Germinal center (tissue), 1 donor: ENCODE measurements at regions not wholly inside any gene's neighbourhood (a gene's known extent, or its start where the extent isn't known, plus 50 kb on each side); places are given as distances from the start of the nearest gene placed in this dataset.

Source experiments
- DNase-seq: peaks from one replicate; pipeline ENCODE4 v3.0.0; 2012; ENCODE audit warnings: mixed read lengths, low spot score

DNA sequence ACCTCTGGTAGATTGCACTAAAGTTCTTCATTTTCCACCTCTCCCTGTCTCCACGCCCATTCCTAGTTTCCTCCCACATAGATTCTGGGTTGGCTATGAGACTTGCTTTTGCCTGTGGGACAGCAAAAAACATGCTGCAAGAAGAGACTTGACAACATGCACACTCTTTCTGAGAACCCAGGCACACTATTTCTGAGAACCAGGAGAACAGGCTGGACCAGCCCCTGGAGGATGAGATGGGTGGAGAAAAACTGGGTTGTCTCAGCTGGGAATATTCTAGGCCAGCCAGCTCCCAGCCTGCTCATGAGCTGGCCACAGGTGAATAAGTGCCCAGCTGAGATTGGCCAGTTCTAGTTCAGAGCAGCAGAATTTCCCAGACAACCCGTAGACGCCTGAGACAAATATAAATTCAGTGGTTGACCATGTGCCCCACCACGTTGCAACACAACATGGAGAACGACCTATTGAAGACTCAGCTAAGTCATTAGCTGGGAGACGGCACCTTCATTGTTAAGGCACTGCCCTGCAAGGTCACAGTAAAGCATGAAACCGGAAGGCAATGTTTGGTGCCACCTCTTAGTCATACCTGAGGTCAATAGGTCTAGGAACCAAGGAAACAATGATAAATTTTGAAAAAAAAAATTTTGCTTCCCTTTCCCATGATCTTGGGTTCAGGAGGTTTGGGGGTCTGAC is 92.7 kb upstream of the AKR1E2 start:
- no peak for DNase-seq

DNA sequence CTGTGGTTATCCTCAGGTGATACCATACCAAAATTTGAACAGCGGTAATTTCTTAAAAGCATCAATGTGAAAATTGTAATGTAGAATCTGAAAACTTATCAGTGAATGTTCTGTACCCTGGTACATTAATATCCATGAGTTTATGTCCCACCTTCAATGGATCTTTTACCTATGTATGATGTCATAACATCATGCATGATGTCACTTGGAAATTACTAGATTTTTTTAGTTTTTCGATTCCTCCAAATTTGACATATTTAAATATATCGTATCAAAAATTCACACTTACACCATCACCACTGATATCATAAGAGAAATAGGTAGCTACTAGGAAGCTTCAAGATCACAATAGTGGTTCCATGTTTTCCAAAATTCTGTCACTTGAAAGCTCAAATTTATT is 95.0 kb upstream of the AKR1E2 start:
- no peak for DNase-seq

DNA sequence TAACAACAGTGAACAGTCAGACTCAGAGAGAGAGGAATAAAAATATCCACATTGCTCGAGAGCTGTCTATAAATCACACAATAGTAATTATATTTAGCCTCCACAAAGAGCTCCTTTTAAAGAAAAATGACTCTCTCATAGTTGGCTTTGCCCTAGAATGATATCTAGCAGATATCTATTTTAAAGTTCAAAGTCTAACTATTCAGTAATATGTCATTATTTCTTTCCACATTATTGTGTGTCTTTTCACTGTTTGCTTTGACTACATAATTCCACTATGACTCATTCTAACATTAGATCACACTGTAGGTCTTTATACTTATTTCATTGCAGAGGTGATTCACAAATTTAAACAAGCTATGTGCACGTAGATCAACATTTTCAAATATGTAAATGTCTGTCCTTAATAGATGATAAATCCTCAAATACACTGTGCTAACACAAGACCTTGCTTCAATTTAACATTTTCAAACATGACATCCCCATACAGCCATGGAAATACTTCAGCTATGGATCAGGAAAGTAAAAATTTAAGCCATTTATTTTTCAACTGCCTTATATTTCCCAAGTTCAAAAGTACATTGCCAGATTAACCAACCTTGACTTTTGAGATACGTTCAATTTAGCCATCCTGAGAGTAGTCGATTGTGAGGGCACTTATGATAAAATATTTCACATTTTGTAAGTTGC is 99.9 kb upstream of the AKR1E2 start:
- DNase-seq, result no peak

DNA sequence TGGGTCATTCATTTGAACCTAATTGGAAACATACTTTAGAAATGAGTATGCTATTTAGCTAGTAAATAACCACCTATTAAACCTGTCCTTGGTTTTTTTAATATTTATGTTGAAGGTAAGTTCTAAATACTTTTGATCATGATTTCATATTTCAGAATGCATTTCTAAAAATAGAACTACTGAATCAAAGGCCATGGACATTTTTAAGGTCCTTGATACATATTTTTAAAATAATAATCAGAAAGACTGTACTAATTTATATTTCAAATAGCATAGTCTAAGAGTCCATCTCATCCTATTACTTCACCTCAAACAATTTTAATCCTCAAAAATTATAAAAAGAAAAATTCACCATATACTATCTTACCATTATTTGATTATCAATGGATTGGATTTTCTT is 102.1 kb upstream of the AKR1E2 start:
- DNase-seq, result no peak

DNA sequence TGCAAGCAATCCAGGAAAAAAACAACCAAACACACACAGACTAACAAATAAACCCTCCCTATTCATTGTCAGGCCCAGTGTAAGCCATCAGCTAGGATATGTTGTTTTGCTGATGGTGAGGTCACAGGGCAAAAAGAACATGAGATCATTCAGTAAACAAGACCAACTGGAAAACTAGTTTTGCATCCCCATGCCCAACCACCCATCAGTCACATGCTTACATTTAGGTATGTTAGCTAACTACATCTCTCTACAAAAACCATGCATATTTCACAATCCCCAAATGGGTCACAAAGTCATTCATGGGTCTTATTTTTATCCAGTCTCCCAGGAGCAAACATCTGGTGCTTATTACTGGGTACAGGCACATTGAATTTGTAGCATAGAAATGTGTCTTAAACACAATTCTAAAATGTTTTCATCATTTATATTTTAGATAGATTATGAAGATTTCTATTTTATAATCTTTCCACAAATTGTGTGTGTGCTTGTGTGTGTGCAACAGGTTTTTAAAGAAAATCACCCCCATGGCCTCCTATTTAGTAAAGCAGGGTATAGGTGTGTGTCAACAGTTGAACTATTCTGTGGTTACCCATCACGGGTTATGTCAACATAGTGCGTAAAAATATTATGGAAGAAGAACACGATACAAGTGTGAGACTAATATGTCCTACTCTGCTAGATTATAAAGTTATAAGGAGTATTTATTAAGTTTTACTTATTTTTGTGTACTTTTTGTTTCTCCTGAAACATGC is 103.8 kb upstream of the AKR1E2 start:
- no peak for DNase-seq

DNA sequence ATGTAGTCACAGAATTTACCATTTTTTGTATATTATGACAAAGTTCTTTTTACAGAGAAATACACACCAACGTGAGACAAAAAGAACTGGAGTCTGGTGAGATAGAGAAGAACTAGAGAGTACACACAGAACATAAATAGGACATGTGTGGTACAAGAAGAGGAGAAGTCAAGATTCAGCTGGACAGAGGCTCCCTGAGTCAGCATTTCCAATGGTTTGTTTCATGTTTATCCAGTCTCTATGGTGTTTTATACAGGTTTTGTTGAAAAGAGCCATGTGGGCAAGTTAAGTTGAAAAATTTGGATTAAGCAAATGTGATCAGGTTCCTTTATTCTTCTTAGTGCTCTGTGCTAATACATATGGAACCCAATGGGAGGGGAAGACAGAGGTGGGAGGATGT is 105.5 kb upstream of the AKR1E2 start:
- no peak for DNase-seq

DNA sequence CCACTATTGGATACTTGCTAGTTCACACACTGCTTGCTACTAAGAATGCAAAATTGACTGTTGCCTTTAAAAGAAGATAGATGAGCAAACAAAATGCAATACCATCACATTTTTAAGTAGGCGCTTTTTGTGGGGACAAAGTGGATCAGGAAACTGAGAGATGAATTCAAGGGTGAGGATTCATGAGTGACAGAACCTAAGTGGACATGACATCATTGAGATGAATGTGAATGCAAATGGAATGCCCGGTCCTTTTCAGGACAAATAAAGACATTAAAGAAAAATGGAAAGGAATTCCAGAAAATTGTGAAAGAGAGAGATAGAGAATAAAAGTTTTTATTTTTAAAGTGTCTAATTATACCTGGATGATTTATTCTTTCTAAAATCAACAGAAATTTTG is 106.3 kb upstream of the AKR1E2 start:
- DNase-seq, result no peak

DNA sequence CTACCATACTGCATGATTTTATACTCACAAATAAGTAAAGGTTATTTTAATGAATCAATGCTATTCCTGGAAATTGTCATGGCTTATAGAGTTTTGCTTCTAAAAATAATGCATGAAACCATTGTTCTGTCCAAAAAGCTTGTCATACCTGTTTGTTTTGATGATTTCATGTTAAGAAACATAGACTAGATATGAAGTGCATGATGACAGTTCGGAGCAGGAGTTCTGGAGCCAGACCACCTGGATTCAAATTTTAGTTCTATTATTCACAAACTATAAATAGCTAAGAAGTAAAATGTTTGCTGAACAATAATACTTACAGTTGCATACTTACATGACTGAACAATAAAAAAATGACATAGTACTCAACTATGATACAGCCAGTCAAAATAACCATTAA is 107.0 kb upstream of the AKR1E2 start:
- DNase-seq, result no peak

DNA sequence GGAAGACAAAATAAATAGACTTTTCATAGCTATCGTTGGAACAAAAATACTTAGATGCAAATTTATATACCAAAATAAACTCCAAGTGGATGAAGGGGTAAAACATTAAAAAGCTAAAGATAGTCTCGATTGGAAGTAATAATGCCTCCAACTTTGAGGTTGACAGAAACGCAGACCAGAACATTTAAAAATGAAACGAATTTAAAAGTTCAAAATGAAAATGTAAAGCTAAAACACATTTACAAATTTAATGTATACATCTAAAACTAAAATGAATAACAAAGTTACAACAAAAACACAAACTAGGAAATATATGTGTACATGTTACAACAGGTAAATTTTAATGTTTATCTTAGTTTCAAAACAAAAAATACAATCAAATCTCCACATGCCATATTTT is 107.5 kb upstream of the AKR1E2 start:
- no peak for DNase-seq

DNA sequence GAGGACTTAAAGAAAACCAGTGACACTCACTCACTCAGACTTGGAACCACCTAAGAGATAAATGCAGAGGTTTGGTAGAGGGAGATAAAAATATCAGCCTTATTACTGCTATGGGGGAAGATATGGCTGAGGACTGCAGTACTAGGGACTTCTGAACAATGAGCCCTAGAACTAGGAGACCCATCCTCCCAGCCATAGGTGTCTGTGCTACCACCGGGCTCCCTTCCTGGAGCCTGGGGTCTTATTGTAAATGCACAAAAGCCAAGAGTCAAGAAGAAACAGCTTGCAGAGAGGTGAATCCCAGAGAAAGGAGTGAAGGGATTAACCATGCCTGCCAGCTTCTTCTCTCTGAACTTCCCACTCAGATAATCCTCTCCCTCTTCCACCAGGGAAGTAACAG is 108.3 kb upstream of the AKR1E2 start:
- DNase-seq, result no peak

DNA sequence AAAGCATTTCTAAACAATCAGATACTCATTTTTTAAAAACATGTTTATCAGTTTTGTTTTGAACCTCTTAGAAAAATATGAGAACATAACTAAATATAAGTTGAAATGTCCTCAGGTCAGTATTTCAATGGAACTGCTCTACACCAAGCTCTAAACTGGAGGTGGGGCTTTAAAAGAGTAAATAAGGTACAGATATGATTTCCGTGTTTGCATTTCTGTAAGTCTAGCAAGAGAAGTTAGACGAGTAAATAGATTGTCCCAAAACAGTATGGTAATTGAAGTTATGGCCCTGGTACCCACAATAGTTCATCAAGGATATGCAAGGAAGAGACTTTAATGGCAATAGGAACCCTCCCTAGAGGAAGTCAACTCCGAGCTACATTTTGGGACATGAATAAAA is 115.1 kb upstream of the AKR1E2 start:
- no peak for DNase-seq

DNA sequence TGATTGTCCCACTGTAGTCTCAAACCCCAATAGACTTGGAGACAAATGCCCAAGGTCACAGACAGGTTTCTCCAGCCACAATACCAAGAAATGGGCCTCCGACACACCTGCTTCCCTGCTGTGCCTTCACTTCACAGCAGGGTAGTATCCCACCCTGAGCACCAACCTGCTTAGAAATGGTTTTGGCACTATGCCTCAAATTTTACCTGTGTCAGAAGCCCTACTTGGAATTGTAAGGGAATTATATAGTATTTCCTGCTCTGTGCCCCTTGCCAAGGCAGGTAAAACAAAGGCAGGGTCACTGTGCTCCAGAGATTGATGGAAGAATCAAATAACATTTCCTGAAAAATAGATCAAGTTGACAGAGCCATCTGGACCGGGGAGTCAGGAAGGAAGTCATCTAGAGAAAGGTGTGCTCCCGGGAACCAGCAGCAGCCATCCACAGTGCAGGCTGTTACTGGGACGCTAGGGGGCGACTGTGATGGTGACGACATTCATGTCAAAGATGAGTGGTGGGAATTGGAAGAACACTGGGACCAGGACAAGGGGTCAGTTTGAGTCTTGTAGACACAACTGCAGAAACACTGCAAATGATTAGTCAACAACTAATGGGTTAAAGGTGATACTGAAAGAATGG is 117.8 kb upstream of the AKR1E2 start:
- DNase-seq, result peak; percentile 15

DNA sequence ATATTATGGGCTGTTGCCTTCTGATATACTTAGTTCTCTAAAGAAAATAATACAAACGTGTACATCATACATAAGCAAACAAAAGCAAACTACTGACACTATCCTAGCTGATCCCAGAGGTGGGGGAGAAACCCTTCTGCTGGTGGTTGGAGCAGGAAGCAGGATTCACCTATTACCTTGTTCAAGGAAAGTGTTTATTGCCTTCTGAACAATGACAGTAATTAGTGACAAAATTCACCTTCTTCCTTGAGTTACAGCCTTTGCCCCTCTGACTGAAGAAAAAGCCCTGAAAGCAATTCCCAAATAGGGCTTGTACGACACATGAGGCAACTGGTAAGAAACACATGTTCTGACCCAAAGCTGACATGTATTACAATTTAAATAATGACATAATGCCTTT is 118.8 kb upstream of the AKR1E2 start:
- no peak for DNase-seq

DNA sequence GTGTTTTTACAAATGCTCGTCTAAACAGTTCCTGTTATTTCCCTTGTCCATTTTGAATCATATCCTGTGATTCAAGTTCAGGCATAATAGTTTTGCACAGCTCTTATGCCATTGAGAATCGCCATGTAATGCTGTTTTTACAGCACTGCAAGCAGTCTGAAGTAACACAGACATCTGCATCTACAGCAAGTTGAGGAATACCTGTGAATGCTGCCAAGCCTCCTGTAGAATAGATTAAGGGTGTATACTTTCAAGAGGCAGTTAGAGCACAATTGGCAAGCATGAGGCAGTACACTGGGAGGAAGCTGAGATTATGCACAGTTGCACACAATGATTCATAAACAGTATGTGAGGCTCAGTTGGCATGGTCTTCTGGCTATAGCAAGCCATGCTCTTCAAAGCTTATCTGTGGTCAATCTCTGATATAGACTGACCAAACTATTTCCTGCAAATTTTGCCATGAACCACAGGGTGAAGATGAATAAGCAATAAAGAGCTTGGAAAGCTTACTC is 121.9 kb upstream of the AKR1E2 start:
- DNase-seq, result peak; percentile 14

DNA sequence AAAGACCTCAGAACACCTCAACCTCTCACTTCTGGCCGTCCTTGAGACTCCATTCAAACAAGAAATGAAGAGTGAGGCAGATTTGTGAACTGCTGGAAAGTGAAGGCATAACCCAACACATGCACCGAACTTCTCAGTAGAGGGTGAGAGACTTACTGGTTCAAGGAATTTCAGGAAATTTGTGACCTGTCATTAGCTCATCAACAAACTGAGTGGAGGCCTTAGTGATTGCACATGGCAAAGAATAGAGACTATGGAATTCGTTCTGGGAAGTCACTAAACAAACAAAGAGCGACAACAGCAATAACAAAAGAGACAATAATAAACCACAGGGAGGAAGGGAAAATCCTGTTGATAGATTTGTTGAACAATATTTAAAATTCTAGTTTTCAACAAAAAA is 125.0 kb upstream of the AKR1E2 start:
- DNase-seq, result no peak

DNA sequence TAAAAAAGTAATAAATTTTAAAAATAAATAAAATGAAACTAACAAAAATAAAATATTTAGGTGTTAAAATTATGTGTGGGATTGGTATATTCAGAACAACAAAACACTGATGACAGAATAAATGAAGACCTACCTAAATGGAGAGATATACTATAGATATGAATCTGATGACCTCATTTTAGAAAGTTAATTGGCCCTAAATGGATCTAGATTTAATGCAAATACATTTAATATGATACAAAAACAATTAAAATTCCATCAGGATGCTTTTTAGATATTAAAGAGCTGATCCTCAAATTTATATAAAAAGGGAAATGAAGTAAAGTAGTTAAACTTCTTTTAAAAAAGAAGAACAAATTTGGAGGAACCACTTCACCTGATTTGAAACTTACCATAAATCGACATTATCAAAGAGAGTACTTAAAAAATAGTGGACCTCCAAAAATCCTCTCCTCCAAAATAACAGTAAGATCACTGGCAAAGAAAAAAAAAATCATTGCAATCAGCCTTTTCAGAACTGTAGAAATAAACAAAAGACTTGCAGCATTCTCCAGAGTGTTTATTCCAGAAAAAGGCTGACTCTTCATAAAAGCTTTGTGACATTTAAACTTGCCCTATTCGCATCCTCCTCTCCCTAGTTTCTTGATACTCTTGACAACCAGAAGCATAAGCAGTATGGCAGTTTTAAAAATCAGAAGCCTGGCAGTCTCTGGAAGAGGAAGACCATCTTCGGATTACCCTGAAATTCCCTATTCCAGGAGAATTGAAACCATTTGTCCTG is 125.9 kb upstream of the AKR1E2 start:
- no peak for DNase-seq

DNA sequence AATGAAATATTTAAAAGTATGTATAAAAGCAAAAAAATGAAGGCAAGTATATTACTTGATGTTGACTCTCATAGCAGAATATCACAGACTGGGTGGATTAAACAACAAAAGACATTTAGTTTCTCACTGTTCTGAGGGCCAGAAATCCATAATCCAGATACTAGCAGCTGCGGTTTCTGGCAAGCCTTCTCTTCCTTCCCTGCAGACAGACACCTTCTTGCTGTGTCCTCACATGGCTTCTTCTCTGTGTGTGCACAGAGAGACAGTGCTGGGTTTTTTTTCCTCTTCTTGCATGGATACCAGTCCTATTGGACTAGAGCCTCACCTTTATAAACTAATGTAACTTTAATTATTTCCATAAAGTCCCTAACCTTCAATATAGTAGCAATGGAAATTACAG is 127.9 kb upstream of the AKR1E2 start:
- DNase-seq, result no peak

DNA sequence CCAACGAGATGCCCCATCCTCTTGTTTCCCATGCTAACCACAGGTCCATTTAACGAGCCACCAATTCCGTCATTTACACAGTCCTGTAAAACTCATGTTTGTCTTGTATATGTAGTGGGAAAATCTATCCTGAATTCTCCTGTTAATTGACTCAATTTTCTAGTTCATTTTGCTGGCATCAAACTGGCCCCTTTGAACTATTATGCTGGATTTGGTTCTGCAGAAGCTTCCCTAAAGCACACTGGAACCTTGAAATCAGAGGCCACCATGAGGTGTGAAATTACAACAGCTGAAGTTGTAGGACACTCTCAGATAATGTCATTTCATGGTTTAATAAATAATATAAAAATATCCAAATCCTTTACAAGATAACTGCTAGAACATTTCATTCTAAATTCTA is 129.8 kb upstream of the AKR1E2 start:
- DNase-seq, result no peak

DNA sequence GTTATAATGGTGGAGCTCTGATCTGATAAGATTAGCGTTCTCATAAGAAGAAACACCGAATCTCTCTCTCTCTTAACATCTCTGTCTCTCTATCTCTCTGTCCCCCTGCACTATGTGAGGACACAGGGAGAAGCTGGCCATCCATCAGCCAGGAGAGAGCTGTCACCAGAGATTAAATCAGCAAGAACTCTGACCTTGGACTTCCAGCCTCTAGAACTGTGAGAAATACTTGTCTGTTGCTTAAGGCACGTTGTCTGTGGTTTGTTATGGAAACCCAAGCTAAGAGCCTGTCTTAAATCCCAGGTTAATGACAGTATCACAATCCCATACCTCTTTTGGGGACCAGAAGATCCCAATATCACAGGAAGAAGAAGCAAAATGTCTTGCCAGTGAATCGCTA is 132.0 kb upstream of the AKR1E2 start:
- DNase-seq, result no peak

DNA sequence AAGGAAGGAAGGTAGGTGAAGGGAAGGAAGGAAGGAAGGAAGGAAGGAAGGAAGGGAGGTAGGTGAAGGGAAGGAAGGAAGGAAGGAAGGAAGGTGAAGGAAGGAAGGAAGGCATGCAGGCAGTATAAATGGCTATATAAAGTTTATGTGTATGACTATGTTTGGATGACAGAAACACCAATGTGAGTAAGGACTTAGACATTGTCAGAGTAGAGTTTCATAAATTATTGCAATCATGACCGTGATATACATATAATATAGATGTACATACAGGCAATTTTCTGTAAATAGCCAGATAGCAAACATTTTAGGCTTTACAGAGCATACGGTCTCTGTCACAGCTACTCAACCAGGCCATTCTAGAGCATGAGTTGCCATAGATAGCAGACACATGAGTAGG is 133.8 kb upstream of the AKR1E2 start:
- DNase-seq, result no peak

DNA sequence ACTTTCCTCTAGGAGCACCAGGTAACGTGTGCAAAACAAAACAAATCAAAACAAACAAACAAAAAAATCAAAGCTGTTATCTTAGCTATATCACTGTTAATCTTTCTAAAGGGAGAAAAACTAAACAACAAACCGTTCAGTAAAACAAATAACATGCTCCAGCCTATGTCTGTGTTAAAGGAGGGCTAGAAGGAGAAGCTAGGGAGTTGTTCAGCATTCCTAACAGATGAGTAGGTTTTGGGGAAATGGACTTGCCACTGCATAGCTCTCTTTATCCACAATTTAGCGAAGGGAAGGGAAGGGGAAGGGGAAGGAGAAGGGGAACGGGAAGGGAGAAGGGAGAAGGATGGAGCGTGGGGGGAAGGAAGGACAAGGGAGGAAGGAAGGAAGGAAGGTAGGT is 134.2 kb upstream of the AKR1E2 start:
- no peak for DNase-seq

DNA sequence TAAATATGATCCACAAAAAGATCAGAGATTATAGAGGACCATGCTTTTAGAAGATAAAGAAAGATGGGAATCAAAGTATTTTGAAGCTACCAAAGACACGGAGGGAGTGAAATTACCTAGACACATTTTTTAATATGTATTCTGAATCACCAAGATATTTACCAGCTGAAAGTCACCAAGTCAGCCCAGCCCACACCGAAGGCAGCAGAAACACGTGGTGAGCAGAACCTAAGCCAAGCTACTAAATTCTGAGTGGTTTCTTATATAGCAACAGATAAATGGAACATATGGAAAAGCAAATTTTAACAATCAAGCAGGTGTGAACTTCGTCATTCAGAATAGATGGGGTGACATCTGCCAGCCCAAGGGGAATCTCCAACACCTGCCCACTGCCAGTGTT is 134.7 kb upstream of the AKR1E2 start:
- DNase-seq, result no peak
